Spinal cord (tissue), 9 donors: ENCODE measurements at regions not wholly inside any gene's neighbourhood (a gene's known extent, or its start where the extent isn't known, plus 50 kb on each side); places are given as distances from the start of the nearest gene placed in this dataset.
"Not testable (repeated sequence)": the region's sequence is repeated elsewhere in the genome, so short reads cannot be mapped to it uniquely, and the experiment has no call there.

Experiments used
- DNase-seq, 6 donors: peaks; one replicate each; pipeline versions ENCODE4 v3.0.0 to v3.0.0-alpha.2; 2013 to 2015; ENCODE audit warnings: low spot score in 6 of 6, low read depth in 4 of 6
- H3K27ac ChIP-seq: one replicate; pipeline ENCODE4 v1.5.1; 2013; ENCODE audit warnings: low read depth, low read length, control low read depth
- H3K27me3 ChIP-seq: one replicate; pipeline ENCODE4 v1.6.1; 2013; ENCODE audit warnings: low read length; ENCODE audit not compliant: control insufficient read depth, insufficient read depth
- H3K36me3 ChIP-seq: one replicate; pipeline ENCODE4 v1.6.1; 2013; ENCODE audit warnings: low read length; ENCODE audit not compliant: control insufficient read depth, insufficient read depth
- H3K4me1 ChIP-seq: one replicate; pipeline ENCODE4 v1.6.1; 2013; ENCODE audit warnings: low read length; ENCODE audit not compliant: control insufficient read depth, insufficient read depth
- H3K4me3 ChIP-seq: one replicate; pipeline ENCODE4 v1.5.1; 2013; ENCODE audit warnings: low read depth, low read length, control low read depth
- H3K9me3 ChIP-seq: one replicate; pipeline ENCODE4 v1.6.1; 2013; ENCODE audit warnings: low read length; ENCODE audit not compliant: control insufficient read depth, insufficient read depth
- WGBS: methylation state at CpG from one replicate; pipeline ENCODE4 v1.1.5; 2013; ENCODE audit warnings: missing lambda C conversion rate; ENCODE audit not compliant: insufficient coverage; 5-methylcytosine and 5-hydroxymethylcytosine counted together
- donor health status: healthy.

GRCh38 chr9:16052757-16053530 is 500.1 kb downstream of the CCDC171 start:
- Histone ChIP-seq H3K9me3 (no peaks in the 10 kb centered on the region), H3K4me3 (no peak overlapping the region), H3K27ac (no peak overlapping the region), H3K36me3 (no peaks in the 10 kb centered on the region), H3K27me3 (no peaks in the 10 kb centered on the region), H3K4me1 (no peaks in the 10 kb centered on the region)
- DNase-seq = no peak
- 85% methylated on average over 11 of the region's 16 CpGs for WGBS

GRCh38 chr9:16057541-16057940 is 504.7 kb downstream of the CCDC171 start:
- Histone ChIP-seq H3K9me3 (no peaks in the 10 kb centered on the region), H3K4me1 (no peaks in the 10 kb centered on the region), H3K27me3 (no peaks in the 10 kb centered on the region), H3K36me3 (no peaks in the 10 kb centered on the region), H3K27ac (no peak overlapping the region), H3K4me3 (no peak overlapping the region)
- 100% methylated on average over 1 of the region's 4 CpGs for WGBS
- no peak for DNase-seq

- H3K27me3 ChIP-seq = no peaks in the 10 kb centered on the region
- H3K36me3 ChIP-seq = no peaks in the 10 kb centered on the region
- H3K9me3 ChIP-seq = no peaks in the 10 kb centered on the region
- no peak for DNase-seq
- no peak overlapping the region for H3K27ac ChIP-seq
- no peak overlapping the region for H3K4me3 ChIP-seq
- 70% methylated on average over 6 of the region's 7 CpGs for WGBS
- no peaks in the 10 kb centered on the region for H3K4me1 ChIP-seq
Measured at GRCh38 chr9:16058131-16058549, 505.3 kb downstream of the CCDC171 start.

GRCh38 chr9:16060436-16061129 is 507.7 kb downstream of the CCDC171 start:
- no peaks in the 10 kb centered on the region for H3K27me3 ChIP-seq
- DNase-seq = no peak
- H3K9me3 ChIP-seq = no peaks in the 10 kb centered on the region
- WGBS = no CpG with 5 or more reads among the region's 3 CpGs
- H3K4me1 ChIP-seq = no peaks in the 10 kb centered on the region
- H3K36me3 ChIP-seq = no peaks in the 10 kb centered on the region
- H3K27ac ChIP-seq = no peak overlapping the region
- H3K4me3 ChIP-seq = no peak overlapping the region

GRCh38 chr9:16062542-16063240 is 509.8 kb downstream of the CCDC171 start:
- WGBS = 99% methylated on average over 9 of the region's 9 CpGs
- Histone ChIP-seq H3K4me3 (no peak overlapping the region), H3K27ac (no peak overlapping the region), H3K4me1 (no peaks in the 10 kb centered on the region), H3K9me3 (no peaks in the 10 kb centered on the region), H3K36me3 (no peaks in the 10 kb centered on the region), H3K27me3 (no peaks in the 10 kb centered on the region)
- no peak for DNase-seq

GRCh38 chr9:16063241-16063591 is 510.4 kb downstream of the CCDC171 start:
- no peak overlapping the region for H3K27ac ChIP-seq
- no peaks in the 10 kb centered on the region for H3K36me3 ChIP-seq
- WGBS = 84% methylated on average over 4 of the region's 5 CpGs
- H3K27me3 ChIP-seq = no peaks in the 10 kb centered on the region
- H3K9me3 ChIP-seq = no peaks in the 10 kb centered on the region
- H3K4me1 ChIP-seq = no peaks in the 10 kb centered on the region
- no peak overlapping the region for H3K4me3 ChIP-seq
- no peak for DNase-seq

- peaks cover 3% of the 10 kb centered on the region for H3K4me1 ChIP-seq
- 91% methylated on average over 6 of the region's 8 CpGs for WGBS
- H3K4me3 ChIP-seq = no peak overlapping the region
- no peak for DNase-seq
- no peaks in the 10 kb centered on the region for H3K36me3 ChIP-seq
- no peak overlapping the region for H3K27ac ChIP-seq
- H3K9me3 ChIP-seq = no peaks in the 10 kb centered on the region
- no peaks in the 10 kb centered on the region for H3K27me3 ChIP-seq
Measured at GRCh38 chr9:16064771-16065170, 511.9 kb downstream of the CCDC171 start.

- not testable (repeated sequence) for H3K27me3 ChIP-seq, H3K4me1 ChIP-seq, H3K36me3 ChIP-seq, H3K9me3 ChIP-seq, H3K27ac ChIP-seq, DNase-seq, H3K4me3 ChIP-seq
- no CpG with 5 or more reads among the region's 6 CpGs for WGBS
Measured at GRCh38 chr9:16066201-16066600, 513.4 kb downstream of the CCDC171 start.

GRCh38 chr9:16068476-16068875 is 515.6 kb downstream of the CCDC171 start:
- 68% methylated on average over 5 of the region's 9 CpGs for WGBS
- Histone ChIP-seq H3K9me3 (no peaks in the 10 kb centered on the region), H3K27me3 (no peaks in the 10 kb centered on the region), H3K4me1 (peaks cover 3% of the 10 kb centered on the region), H3K4me3 (no peak overlapping the region), H3K27ac (peak overlapping the region; percentile 36), H3K36me3 (no peaks in the 10 kb centered on the region)
- no peak for DNase-seq
